Stimulated activated CD8-positive, alpha-beta memory T cell treated with anti-CD3 and anti-CD28 coated beads, Interleukin-7, amount 100 ng/mL, for 24 hours (primary cell): ENCODE measurements at regions not wholly inside any gene's neighbourhood (a gene's known extent, or its start where the extent isn't known, plus 50 kb on each side); places are given as distances from the start of the nearest gene placed in this dataset.
"Not testable (repeated sequence)": the region's sequence is repeated elsewhere in the genome, so short reads cannot be mapped to it uniquely, and the experiment has no call there.

Source experiments
- DNase-seq: peaks from one replicate; pipeline ENCODE4 v3.0.0-alpha.2; 2020; ENCODE audit warnings: low read depth

- no peak for DNase-seq
Observed at GRCh38 chr12:9449181-9449580, 158.5 kb downstream of the KLRB1 start.

GRCh38 chr12:9448648-9449047 is 159.1 kb downstream of the KLRB1 start:
- not testable (repeated sequence) for DNase-seq

GRCh38 chr12:9447791-9448614 is 159.7 kb downstream of the KLRB1 start:
- DNase-seq: peak; percentile 84

GRCh38 chr12:9446883-9447761 is 160.6 kb downstream of the KLRB1 start:
- DNase-seq: peak; percentile 8

DNA sequence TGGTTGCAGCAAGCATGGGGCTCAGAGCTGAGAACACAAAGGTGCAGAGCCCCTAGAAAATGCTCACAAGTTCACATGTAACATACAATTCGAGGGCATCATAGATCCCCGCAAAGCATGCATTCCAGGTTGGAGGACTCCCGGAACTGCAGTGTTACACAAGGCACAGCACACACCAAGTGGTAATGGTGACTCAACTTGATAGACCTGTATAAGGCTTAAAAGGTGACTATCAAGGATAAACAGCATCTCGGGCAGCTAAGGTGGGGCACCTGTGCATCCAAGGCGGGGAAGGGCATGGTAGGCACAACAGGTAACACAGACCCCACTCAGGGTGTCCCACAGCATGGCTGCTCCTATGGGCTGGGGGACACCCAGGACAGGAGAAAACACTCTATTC is 167.3 kb downstream of the KLRB1 start:
- DNase-seq: not testable (repeated sequence)

- not testable (repeated sequence) for DNase-seq
Observed at GRCh38 chr12:9435682-9436081, 172.0 kb downstream of the KLRB1 start.

GRCh38 chr12:9430385-9430784 is 177.3 kb downstream of the KLRB1 start:
- DNase-seq: not testable (repeated sequence)

GRCh38 chr12:9428856-9429255 is 178.9 kb downstream of the KLRB1 start:
- not testable (repeated sequence) for DNase-seq

- not testable (repeated sequence) for DNase-seq
Observed at GRCh38 chr12:9425429-9425828, 182.3 kb downstream of the KLRB1 start.

GRCh38 chr12:9424175-9424740 is 183.5 kb downstream of the KLRB1 start:
- DNase-seq: not testable (repeated sequence)

- not testable (repeated sequence) for DNase-seq
Observed at GRCh38 chr12:9422689-9423088, 185.0 kb downstream of the KLRB1 start.

DNA sequence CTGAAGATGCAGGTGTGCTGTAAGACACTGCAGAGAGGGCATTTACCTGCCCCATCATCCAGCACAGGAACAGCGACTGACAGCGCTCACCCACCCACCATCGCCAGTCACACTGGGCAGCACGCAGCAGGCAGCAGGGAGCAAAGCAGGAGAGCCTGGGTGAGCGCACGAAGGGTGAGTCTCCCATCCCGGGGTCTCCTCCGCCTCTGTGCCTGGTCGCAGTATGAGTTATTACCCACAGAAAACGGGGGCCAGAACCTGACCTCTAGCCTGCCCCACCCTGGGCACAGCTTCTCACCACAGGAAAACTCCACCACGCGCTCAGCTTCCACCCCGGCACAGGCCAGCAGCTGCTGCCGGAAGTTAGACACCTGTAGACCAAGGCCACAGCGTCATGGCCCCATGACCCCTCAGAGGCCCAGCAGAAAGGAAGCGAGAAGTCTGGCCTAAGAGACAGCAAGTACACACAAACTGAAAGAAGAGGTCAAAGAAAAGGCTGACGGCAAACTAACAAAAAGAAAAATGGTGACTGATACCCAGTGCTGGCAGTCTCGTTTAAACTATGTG is 186.1 kb downstream of the KLRB1 start:
- not testable (repeated sequence) for DNase-seq

DNA sequence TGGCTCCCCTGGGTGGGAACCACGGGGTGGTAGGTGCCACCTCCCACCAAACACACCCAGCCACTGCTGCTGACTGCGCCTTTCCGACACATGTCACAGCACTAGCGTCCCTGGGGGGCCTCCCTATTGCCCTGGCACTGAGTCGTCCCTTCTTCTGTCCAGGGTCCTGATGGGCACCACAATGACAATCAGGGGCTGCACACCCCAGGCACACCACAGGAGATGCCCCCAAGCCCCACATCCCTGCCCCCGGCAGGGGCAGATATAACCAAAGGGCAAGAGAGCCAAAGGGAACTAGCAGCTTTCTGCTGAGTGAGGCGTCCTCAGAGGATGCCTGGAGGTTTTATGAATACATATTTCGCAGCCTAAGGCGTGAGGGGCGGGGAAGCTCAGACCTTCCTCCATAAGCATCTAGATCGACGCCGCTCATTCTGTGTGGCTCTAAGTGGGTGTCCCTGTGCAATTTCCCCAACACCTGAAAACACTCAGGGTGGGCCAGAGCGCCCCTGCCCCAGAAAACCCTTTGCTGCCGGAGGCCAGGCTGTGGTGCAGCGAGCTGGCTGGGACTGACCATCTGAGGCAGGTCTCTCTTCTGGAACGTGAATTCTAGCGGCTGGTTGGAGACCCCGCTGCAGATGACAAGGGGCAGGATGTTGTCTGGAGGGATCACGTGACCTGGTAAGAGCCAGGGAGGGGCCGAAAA is 186.7 kb downstream of the KLRB1 start:
- not testable (repeated sequence) for DNase-seq

DNA sequence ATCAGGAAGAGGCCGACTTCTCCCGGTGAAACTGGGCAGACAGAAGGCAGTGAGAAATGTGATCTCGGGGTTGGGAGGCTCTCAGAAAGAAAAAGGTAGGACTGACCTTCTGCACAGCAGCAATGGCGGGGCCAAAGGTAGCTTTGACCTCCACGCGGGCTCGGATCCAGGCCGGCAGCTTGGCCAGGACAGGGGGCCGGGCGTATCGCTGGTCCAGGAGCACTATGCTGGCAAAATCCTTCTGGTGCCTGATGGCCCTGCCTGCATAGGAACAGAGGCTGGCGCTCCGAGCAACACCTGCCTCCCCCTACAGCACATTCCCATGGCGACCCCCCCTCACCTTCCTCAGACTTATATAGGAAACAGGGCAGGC is 189.1 kb downstream of the KLRB1 start:
- DNase-seq: not testable (repeated sequence)

DNA sequence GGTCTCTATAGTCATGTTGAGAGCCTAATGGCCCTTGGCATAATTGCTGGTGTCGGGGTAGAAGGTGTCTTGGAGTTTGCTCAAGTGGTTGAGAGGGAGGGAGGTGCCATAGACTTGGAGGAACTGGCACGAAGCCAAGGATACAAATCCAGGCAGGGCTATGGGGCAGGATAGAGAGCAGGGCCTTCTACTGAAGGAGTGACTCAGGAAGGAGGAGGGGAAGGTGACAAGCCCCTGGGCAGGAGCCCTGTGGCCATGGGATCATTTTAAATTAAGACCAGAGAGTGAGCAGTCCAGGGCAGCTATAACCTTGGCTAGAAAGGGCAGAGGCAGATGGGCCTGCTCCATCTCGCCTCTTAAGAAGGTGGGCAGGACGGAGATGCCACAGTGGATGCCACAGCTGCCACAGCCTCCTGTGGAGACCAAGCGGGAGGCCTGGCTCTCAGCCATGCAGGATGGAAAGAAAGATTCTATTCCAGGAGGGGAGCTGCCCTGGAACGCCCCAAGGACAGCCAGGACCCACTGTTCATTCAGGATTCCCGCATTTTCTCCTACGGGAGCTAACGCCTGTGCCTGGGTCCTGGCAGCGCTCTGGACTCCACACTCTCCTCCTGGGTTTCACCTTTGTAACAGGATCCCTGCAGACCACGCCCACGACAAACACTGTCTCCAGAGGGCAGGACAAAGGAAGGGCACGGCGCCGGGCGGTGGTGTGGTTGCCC is 189.6 kb downstream of the KLRB1 start:
- not testable (repeated sequence) for DNase-seq

DNA sequence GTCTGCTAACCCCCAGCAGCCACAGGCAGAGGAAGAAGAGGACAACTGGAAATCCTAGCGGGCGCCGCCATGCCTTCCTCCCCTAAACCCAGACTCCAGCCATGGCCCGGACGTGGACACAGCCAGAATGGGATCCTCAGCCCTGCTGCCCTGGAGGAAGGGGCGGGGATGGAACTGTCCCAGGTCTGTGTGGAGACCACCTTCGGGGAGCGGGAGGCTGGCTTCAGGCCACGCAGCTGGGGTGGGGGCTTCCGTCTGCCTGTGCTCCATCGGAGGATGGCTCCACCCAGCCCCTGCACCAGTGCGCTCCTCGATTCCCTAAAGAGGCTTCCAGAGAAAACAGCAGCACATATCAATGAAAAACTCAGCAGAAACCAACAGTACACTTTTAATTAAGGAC is 190.4 kb downstream of the KLRB1 start:
- not testable (repeated sequence) for DNase-seq

- not testable (repeated sequence) for DNase-seq
Observed at GRCh38 chr12:9416346-9416745, 191.4 kb downstream of the KLRB1 start.

GRCh38 chr12:9415898-9416297 is 191.8 kb downstream of the KLRB1 start:
- not testable (repeated sequence) for DNase-seq

DNA sequence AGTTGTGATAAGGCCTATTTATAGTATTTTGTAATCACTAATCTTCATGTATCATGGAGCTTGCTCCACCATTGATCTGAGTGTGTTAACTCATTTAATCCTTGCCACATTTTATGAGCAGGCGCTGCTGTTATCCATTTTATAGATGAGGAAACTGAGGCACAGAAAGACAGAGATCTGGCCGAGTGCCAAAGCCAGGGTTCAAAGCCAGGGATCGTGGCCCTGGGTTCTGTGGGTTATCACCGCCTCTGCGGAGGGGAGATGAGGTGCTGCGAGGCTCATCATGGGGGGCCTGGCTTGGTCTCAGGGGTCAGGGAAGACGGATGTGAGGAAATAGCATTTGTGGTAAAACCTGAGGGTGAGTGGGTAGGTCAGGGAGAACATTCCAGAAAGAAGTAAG is 193.9 kb downstream of the KLRB1 start:
- not testable (repeated sequence) for DNase-seq

DNA sequence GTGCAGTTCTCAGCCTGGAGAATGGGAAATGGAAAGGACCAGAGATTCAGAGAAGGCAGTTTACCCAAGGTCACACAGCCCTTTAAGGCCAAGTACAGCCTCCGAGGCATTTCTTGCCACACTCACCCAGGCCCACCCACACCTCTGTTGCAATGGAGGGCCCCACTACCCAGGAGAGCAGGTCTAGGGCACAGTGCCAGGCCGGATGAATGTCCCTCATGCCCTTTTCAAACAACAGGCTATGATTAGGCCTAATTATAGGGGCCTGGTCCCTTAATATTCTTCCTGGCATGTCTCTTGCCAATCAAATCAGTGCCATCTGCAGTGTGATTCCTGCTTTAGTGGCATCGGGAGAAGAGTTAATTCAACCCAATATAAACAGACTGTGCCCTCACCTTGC is 195.3 kb downstream of the KLRB1 start:
- DNase-seq: not testable (repeated sequence)
